Fibroblast of lung (primary cell): ENCODE measurements at regions not wholly inside any gene's neighbourhood (a gene's known extent, or its start where the extent isn't known, plus 50 kb on each side); places are given as distances from the start of the nearest gene placed in this dataset.

Experiments used
- DNase-seq, 2 donors: peaks; one replicate each; pipeline versions ENCODE4 v3.0.0 to v3.0.0-alpha.2; 2010; ENCODE audit warnings: low read depth in 2 of 2
- H2AFZ ChIP-seq: 2 replicates; pipeline ENCODE4 v1.5.1; 2012; ENCODE audit warnings: low read length, control low read depth, inconsistent platforms
- H3K27ac ChIP-seq: 2 replicates; pipeline ENCODE4 v1.5.1; 2011; ENCODE audit warnings: low read length, control low read depth; ENCODE audit not compliant: insufficient read depth
- H3K27me3 ChIP-seq: 2 replicates; pipeline ENCODE4 v1.5.1; 2011; ENCODE audit warnings: mild to moderate bottlenecking, low read length; ENCODE audit not compliant: control insufficient read depth, insufficient read depth
- H3K36me3 ChIP-seq: 2 replicates; pipeline ENCODE4 v1.5.1; 2011; ENCODE audit warnings: low read length; ENCODE audit not compliant: control insufficient read depth, insufficient read depth
- H3K4me1 ChIP-seq: 2 replicates; pipeline ENCODE4 v1.5.1; 2011; ENCODE audit warnings: low read length; ENCODE audit not compliant: control insufficient read depth, insufficient read depth; ENCODE audit errors: extremely low read depth
- H3K4me2 ChIP-seq: 2 replicates; pipeline ENCODE4 v1.5.1; 2011; ENCODE audit warnings: low read length, control low read depth; ENCODE audit not compliant: insufficient read depth; ENCODE audit errors: extremely low read depth
- H3K4me3 ChIP-seq, 4 experiments: fragments of 200-600 bp in 1 of 4; sonication (generic) in 1 of 4; replicated peaks in 1 of 4; 2 replicates each; pipeline ENCODE4 v1.5.1; 2011 to 2016; ENCODE audit warnings: low read length in 4 of 4, low read depth in 3 of 4, mild to moderate bottlenecking in 3 of 4, control low read depth in 2 of 4, inconsistent platforms in 1 of 4, mixed read lengths in 1 of 4; ENCODE audit not compliant: insufficient read depth in 1 of 4; ENCODE audit errors: control extremely low read depth in 1 of 4
- H3K79me2 ChIP-seq: 2 replicates; pipeline ENCODE4 v1.5.1; 2012; ENCODE audit warnings: mild to moderate bottlenecking, low read length, inconsistent platforms; ENCODE audit not compliant: control insufficient read depth, insufficient read depth
- H3K9ac ChIP-seq: 2 replicates; pipeline ENCODE4 v1.5.1; 2011; ENCODE audit warnings: mild to moderate bottlenecking, low read length, control low read depth; ENCODE audit not compliant: insufficient read depth
- H3K9me3 ChIP-seq: 2 replicates; pipeline ENCODE4 v1.5.1; 2012; ENCODE audit warnings: low read depth, low read length; ENCODE audit not compliant: control insufficient read depth, insufficient read depth
- H4K20me1 ChIP-seq: 2 replicates; pipeline ENCODE4 v1.5.1; 2011; ENCODE audit warnings: low read length; ENCODE audit not compliant: control insufficient read depth, insufficient read depth; ENCODE audit errors: extremely low read depth
- CTCF ChIP-seq, 2 donors: IDR thresholded peaks in 1 of 2; conservative IDR thresholded peaks in 1 of 2; 1 replicate in 1 of 2; 2 replicates in 1 of 2; pipeline ENCODE4 v1.5.1; 2011 to 2012; ENCODE audit warnings: low read length in 2 of 2, control low read depth in 1 of 2, inconsistent platforms in 1 of 2, low read depth in 1 of 2, mild to moderate bottlenecking in 1 of 2
- EZH2 ChIP-seq: IDR thresholded peaks from 2 replicates; pipeline ENCODE4 v1.5.1; 2012; ENCODE audit warnings: low read length, control low read depth, mild to moderate bottlenecking; ENCODE audit errors: missing control alignments

DNA sequence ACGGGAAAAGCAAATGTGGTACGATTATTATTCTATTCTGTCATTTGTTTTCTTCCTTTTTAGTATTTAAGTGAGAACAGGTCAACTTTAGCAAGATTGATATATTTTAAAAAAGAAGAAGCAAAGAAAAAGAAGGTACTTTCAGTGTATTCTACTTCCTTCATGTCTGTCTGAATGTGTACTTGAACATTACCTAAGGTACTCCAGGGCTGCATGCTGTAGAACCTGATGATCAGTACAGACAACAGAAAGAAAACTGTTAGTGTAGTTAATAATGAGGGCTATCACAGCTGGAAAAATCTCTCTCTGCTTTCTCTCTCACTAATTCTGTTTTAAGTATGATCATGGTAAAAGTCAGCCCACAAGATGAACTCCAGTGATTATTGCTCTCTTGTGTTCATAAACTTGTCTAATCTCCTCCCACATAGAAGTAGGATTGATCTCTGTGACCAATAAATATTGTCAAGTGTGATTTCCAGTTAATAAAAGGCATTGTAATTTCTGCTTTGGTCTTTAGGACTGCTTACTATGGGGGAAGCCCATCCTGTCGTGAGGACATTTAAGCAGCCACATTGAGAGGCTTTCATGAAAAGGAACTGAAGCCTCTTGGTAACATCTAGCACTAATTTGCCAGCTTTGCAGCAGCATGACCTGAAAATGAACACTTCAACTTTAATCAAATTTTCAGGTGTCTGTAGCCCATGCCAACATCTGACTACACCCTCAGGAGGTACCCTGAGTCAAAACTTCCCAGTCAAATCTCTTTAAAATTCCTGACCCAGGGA is 864.0 kb upstream of the ACO1 start:
- no peak overlapping the region for H3K4me3 ChIP-seq
- TF ChIP-seq CTCF (conservative IDR thresholded peaks at IDR 0.05 in 1 of 2, IDR thresholded peaks at IDR 0.05 in 1 of 2; ENCODE audit: low read depth in 1 of 2, low read length in 2 of 2) = no peak
- TF ChIP-seq EZH2 = no peak
- no peak overlapping the region for H3K9ac ChIP-seq
- no peaks in the 10 kb centered on the region for H3K36me3 ChIP-seq
- no peaks in the 10 kb centered on the region for H3K4me1 ChIP-seq
- no peaks in the 10 kb centered on the region for H3K9me3 ChIP-seq
- no peaks in the 10 kb centered on the region for H3K27me3 ChIP-seq
- no peak overlapping the region for H3K27ac ChIP-seq
- H3K4me2 ChIP-seq = no peak overlapping the region
- DNase-seq = no peak
- H3K79me2 ChIP-seq = no peaks in the 10 kb centered on the region
- no peaks in the 10 kb centered on the region for H4K20me1 ChIP-seq
- no peak overlapping the region for H2AFZ ChIP-seq

- Histone ChIP-seq H3K4me2 (no peak overlapping the region), H2AFZ (no peak overlapping the region), H3K79me2 (no peaks in the 10 kb centered on the region), H3K9ac (no peak overlapping the region), H3K9me3 (no peaks in the 10 kb centered on the region), H3K27me3 (no peaks in the 10 kb centered on the region), H3K36me3 (no peaks in the 10 kb centered on the region), H3K4me3 (no peak overlapping the region), H4K20me1 (no peaks in the 10 kb centered on the region), H3K27ac (no peak overlapping the region), H3K4me1 (no peaks in the 10 kb centered on the region)
- TF ChIP-seq EZH2 (no peak), CTCF (conservative IDR thresholded peaks at IDR 0.05 in 1 of 2, IDR thresholded peaks at IDR 0.05 in 1 of 2; ENCODE audit: low read depth in 1 of 2, low read length in 2 of 2) (no peak)
- DNase-seq = no peak
Observed at GRCh38 chr9:31535651-31536050, 848.8 kb upstream of the ACO1 start.

DNA sequence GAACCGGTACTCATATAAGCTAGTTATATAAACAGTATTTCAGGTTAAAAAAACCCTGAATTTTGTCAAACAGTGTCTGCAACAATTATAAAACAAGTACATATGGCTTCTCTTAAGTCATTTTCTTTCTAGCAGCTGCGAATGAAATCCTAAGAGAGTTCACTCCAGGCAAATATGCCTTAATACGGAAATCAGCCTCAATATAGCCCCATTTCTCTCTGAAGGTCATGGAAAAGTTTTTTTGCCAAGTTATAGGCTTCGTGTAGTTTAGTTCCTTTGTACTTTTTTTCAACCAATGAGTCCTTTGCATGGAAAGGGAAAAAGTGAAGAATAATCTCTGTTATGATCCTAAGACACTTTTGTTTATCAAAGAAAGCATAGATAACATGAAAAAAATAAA is 848.0 kb upstream of the ACO1 start:
- Histone ChIP-seq H3K4me3 (no peak overlapping the region), H3K79me2 (no peaks in the 10 kb centered on the region), H2AFZ (no peak overlapping the region), H4K20me1 (no peaks in the 10 kb centered on the region), H3K9me3 (no peaks in the 10 kb centered on the region), H3K27me3 (no peaks in the 10 kb centered on the region), H3K4me2 (no peak overlapping the region), H3K4me1 (no peaks in the 10 kb centered on the region), H3K9ac (no peak overlapping the region), H3K36me3 (no peaks in the 10 kb centered on the region), H3K27ac (no peak overlapping the region)
- no peak for DNase-seq
- TF ChIP-seq CTCF (conservative IDR thresholded peaks at IDR 0.05 in 1 of 2, IDR thresholded peaks at IDR 0.05 in 1 of 2; ENCODE audit: low read depth in 1 of 2, low read length in 2 of 2) = no peak
- no peak for TF ChIP-seq EZH2
